Muscle layer of colon (tissue), 2 donors: ENCODE measurements at regions not wholly inside any gene's neighbourhood (a gene's known extent, or its start where the extent isn't known, plus 50 kb on each side); places are given as distances from the start of the nearest gene placed in this dataset.

ENCODE experiments used
- H3K27ac ChIP-seq: one replicate; pipeline ENCODE4 v1.7.0; 2013; ENCODE audit warnings: low read depth, mild to moderate bottlenecking, low read length, moderate library complexity
- H3K27me3 ChIP-seq, 2 donors: one replicate each; pipeline ENCODE4 v1.7.0; 2013; ENCODE audit warnings: low read length in 2 of 2, mild to moderate bottlenecking in 2 of 2; ENCODE audit not compliant: insufficient read depth in 2 of 2, control insufficient read depth in 1 of 2
- H3K36me3 ChIP-seq: one replicate; pipeline ENCODE4 v1.7.0; 2013; ENCODE audit warnings: mild to moderate bottlenecking, low read length; ENCODE audit not compliant: insufficient read depth
- H3K4me1 ChIP-seq: one replicate; pipeline ENCODE4 v1.7.0; 2013; ENCODE audit warnings: mild to moderate bottlenecking, low read length; ENCODE audit not compliant: insufficient read depth
- H3K4me3 ChIP-seq, 2 donors: one replicate each; pipeline ENCODE4 v1.7.0; 2013; ENCODE audit warnings: low read length in 2 of 2, low read depth in 1 of 2, mild to moderate bottlenecking in 1 of 2, moderate library complexity in 1 of 2
- H3K9ac ChIP-seq: one replicate; pipeline ENCODE4 v1.7.0; 2013; ENCODE audit warnings: low read length
- H3K9me3 ChIP-seq: one replicate; pipeline ENCODE4 v1.7.0; 2013; ENCODE audit warnings: mild to moderate bottlenecking, low read length
- donor health status: abdominal sarcoma.
- donor health status: Adenocarcinoma of cecum.

- H3K27me3 ChIP-seq = no peaks in the 10 kb centered on the region
- H3K9ac ChIP-seq = no peak overlapping the region
- no peaks in the 10 kb centered on the region for H3K9me3 ChIP-seq
- H3K27ac ChIP-seq = no peak overlapping the region
- no peaks in the 10 kb centered on the region for H3K4me1 ChIP-seq
- no peaks in the 10 kb centered on the region for H3K36me3 ChIP-seq
- no peak overlapping the region for H3K4me3 ChIP-seq
Observed at GRCh38 chr6:85191656-85192055, 258.2 kb upstream of the NT5E start.

DNA sequence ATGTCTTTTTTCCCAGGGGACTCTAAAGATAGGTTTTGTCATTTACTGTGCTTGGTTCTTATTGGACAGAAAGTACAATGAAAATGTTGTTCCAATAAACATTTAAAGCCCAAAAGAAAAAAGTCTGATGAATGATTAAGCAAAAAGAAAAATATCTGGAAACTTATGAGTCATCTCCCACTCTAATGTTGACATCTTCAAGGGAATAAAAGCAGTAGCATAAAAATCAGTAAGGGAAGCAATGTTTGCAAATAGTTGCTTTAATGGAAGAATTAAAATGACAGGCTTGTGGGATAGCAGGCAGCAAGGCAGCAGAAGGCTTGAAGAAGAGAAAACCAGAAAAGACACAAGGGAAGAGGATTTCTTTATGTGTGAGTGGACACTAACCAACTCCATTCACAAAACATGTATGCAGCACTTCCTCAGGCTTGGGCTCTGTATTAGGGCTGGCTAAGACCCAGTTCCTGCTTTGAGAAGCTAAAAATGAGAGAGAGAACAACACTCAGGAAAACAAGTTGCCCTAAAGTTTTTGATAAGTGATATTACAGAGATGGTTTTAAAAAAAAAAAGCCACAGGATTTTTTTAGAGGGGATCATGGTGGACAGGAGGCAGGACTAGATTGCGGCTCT, 263.2 kb upstream of the NT5E start:
- Histone ChIP-seq H3K9me3 (no peaks in the 10 kb centered on the region), H3K27me3 (no peaks in the 10 kb centered on the region), H3K36me3 (no peaks in the 10 kb centered on the region), H3K27ac (no peak overlapping the region), H3K9ac (no peak overlapping the region), H3K4me1 (no peaks in the 10 kb centered on the region), H3K4me3 (no peak overlapping the region)

- no peak overlapping the region for H3K9ac ChIP-seq
- no peak overlapping the region for H3K27ac ChIP-seq
- no peaks in the 10 kb centered on the region for H3K4me1 ChIP-seq
- no peaks in the 10 kb centered on the region for H3K9me3 ChIP-seq
- no peak overlapping the region for H3K4me3 ChIP-seq
- no peaks in the 10 kb centered on the region for H3K27me3 ChIP-seq
- H3K36me3 ChIP-seq = no peaks in the 10 kb centered on the region
Observed at GRCh38 chr6:85185977-85186376, 263.9 kb upstream of the NT5E start.

GRCh38 chr6:85183841-85184240, 266.0 kb upstream of the NT5E start:
- H3K4me1 ChIP-seq = no peaks in the 10 kb centered on the region
- no peak overlapping the region for H3K27ac ChIP-seq
- no peak overlapping the region for H3K9ac ChIP-seq
- no peaks in the 10 kb centered on the region for H3K36me3 ChIP-seq
- no peak overlapping the region for H3K4me3 ChIP-seq
- no peaks in the 10 kb centered on the region for H3K9me3 ChIP-seq
- H3K27me3 ChIP-seq = no peaks in the 10 kb centered on the region

DNA sequence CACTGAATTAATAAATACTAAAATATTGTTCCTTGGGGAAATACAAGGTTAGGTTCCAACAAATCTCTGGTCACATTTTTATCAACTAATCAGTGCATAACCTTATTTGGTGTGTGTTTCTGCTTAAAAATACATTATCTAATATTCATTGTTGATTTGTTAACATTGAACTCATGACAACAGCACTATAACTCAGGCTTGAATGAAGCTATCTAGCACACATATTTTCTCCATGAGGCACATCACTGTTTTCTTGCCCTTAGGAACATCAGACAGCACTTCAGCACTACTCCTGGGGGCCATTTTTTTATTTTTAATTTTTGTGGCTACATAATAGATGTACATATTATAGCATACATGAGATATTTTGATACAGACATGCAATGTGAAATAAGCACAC, 277.2 kb upstream of the NT5E start:
- H3K9ac ChIP-seq = no peak overlapping the region
- H3K4me1 ChIP-seq = no peaks in the 10 kb centered on the region
- H3K36me3 ChIP-seq = no peaks in the 10 kb centered on the region
- no peak overlapping the region for H3K27ac ChIP-seq
- H3K4me3 ChIP-seq = no peak overlapping the region
- H3K27me3 ChIP-seq = no peaks in the 10 kb centered on the region
- H3K9me3 ChIP-seq = no peaks in the 10 kb centered on the region

DNA sequence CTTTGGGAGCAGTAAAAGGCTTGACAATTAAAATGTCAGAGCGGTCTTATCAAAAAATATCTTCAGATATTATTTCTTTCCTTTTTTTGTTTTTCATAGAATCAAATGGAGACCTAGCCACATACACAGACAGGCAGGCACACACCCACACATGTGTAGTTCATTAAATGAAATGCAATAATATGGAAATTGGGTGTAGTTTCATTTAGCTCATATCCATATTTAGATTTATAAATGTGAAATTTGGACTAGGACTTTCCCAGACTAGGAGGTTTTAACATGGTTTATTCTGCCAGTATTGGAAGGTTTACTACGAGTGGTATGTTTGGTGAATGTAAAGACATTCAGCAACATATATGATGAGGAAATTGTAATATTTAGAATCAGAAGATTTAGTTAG, 277.7 kb upstream of the NT5E start:
- Histone ChIP-seq H3K9ac (no peak overlapping the region), H3K4me3 (no peak overlapping the region), H3K4me1 (no peaks in the 10 kb centered on the region), H3K27ac (no peak overlapping the region), H3K27me3 (no peaks in the 10 kb centered on the region), H3K36me3 (no peaks in the 10 kb centered on the region), H3K9me3 (no peaks in the 10 kb centered on the region)

DNA sequence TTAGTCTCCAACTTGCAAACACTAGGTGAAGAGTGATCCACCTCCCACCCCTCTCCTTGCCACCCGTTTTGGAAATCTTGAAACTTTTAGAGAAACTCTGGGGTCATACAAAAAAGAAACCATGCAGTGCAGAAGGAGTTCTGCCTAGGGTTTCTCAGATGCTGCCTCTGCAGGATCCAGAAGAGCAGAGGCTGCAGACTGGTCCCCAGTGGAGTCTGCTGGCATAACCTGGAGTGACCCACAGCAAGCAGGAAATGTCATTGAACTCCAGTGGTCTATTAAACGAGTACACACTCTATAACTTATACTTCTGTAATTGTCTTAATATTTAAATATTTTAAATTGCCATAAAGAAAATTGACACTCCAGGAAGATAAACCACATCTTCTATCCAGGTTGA, 280.7 kb upstream of the NT5E start:
- H3K27ac ChIP-seq = no peak overlapping the region

DNA sequence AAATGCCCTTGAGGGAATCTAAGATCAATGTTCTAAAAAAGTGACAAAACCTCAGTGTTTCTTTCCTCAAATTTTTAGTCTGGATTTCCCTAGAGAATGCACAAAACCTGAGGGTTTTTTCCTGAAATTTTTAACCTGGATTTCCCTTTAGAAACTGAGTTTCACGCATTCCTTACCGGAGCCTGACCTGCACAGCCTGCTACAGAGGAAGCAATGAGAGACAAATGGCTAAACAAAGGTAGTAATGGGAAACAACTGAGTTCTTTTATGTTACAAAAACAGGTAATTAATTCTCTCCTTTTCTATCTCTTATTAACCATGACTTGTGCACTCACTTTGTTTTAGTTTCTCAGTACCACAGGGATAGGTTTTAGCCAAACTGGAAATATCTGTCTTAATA, 281.7 kb upstream of the NT5E start:
- H3K27me3 ChIP-seq = no peaks in the 10 kb centered on the region
- H3K27ac ChIP-seq = no peak overlapping the region
- no peak overlapping the region for H3K4me3 ChIP-seq
- no peaks in the 10 kb centered on the region for H3K36me3 ChIP-seq
- H3K9ac ChIP-seq = no peak overlapping the region
- no peaks in the 10 kb centered on the region for H3K4me1 ChIP-seq
- no peaks in the 10 kb centered on the region for H3K9me3 ChIP-seq

More for the DNA sequence above, 280.7 kb upstream of the NT5E start:
- no peaks in the 10 kb centered on the region for H3K9me3 ChIP-seq
- H3K36me3 ChIP-seq = no peaks in the 10 kb centered on the region
- no peaks in the 10 kb centered on the region for H3K4me1 ChIP-seq
- H3K9ac ChIP-seq = no peak overlapping the region
- no peak overlapping the region for H3K4me3 ChIP-seq
- no peaks in the 10 kb centered on the region for H3K27me3 ChIP-seq

DNA sequence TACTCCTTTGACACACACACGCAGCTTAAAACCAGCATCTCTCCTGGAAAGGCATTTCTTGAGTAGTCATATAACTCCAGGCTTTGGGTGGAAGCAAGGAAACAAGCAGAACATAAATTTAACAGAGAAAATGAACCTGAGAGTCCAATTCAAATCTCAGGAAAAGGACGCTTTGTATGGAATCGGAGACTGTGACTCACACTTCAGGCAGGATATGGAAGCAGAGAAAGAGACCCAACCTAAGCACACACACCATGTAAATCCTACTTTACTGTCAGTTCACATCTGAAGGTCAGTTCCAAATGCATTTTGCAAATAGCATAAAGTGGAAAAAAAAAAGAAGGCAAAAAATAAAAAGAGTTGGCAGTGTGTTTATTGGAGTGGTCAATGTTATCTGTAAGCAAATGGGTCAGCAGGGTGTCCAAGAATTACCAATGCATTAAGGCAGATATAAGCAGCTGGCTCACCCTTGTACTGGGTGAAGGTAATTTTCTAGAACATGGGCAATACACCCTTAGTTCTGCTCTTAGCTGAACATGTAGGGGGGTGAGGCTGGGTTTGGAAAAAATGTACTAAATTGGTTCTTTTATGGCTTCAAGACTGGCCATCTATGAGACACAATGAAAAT, 283.7 kb upstream of the NT5E start:
- Histone ChIP-seq H3K4me3 (no peak overlapping the region), H3K9me3 (no peaks in the 10 kb centered on the region), H3K27ac (no peak overlapping the region), H3K36me3 (no peaks in the 10 kb centered on the region), H3K4me1 (no peaks in the 10 kb centered on the region), H3K9ac (no peak overlapping the region), H3K27me3 (no peaks in the 10 kb centered on the region)

- Histone ChIP-seq H3K9ac (no peak overlapping the region), H3K27me3 (no peaks in the 10 kb centered on the region), H3K27ac (no peak overlapping the region), H3K4me3 (no peak overlapping the region), H3K36me3 (no peaks in the 10 kb centered on the region), H3K4me1 (no peaks in the 10 kb centered on the region), H3K9me3 (no peaks in the 10 kb centered on the region)
Observed at GRCh38 chr6:85163156-85164080, 286.5 kb upstream of the NT5E start.

DNA sequence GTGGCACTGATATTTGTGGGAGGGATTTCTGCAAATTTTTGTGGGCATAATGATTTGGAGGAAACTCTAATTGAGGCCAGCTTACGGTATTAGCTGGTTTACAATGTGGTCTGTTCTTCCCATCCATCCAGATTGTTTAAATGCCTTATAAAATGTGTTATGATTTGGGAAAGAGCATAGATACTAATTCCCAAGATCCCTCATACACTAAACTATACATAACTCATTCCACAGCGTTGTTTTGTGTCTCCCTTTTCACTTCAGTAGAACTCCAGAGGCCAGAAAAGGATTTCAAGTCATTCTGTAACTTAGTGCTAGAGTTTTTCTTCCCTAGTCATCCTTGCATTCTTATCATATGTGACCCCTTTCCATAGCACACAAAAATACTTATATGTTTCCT, 292.6 kb upstream of the NT5E start:
- Histone ChIP-seq H3K4me1 (no peaks in the 10 kb centered on the region), H3K9me3 (no peaks in the 10 kb centered on the region), H3K27me3 (no peaks in the 10 kb centered on the region), H3K4me3 (no peak overlapping the region), H3K27ac (no peak overlapping the region), H3K9ac (no peak overlapping the region), H3K36me3 (no peaks in the 10 kb centered on the region)
